ENCODE measurements at regions not wholly inside any gene's neighbourhood (a gene's known extent, or its start where the extent isn't known, plus 50 kb on each side); places are given as distances from the start of the nearest gene placed in this dataset.

DNA sequence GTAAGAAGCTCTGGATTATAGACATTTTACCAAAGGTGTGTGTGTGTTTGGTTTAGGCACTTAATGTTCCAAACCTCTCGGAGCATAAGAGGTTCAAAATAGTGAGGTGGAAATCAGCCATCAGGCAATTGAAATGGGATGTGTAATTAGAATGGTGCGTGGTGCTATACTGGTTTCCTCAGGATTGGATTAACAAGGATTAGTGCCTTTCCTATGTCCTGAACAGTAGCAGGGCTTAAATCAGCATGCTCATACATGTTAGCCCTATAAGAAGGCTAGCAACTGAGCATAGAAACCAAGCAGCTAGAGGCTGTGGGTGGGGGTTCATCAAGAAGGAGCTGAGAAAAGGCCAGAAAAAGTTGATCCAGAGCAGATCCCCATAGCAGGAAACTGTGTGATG lies 256.8 kb upstream of the CXXC4 start:
- ChIA-PET POLR2A (interaction anchor here (0.6 to 1.0 kb wide), 2 partner anchors 64 to 1795 kb away, joined by 3 to 4 read pairs; no protein-coding TSS in a partner anchor), CTCF (ENCODE audit: unreplicated experiment) (no interaction called here)
- Histone ChIP-seq H3K4me2 (ENCODE audit: low read length) (no peak overlapping the region), H3K79me2 (ENCODE audit: insufficient read depth, low read depth, low read length) (no peaks in the 10 kb centered on the region), H3K9me3 (ENCODE audit: low read length) (no peaks in the 10 kb centered on the region), H2AFZ (ENCODE audit: low read length) (no peak overlapping the region), H3K9me2 (ENCODE audit: insufficient read depth, low read length) (no peaks in the 10 kb centered on the region), H3K36me3 (ENCODE audit: insufficient read depth, low read length) (no peaks in the 10 kb centered on the region), H3K4me3 (ENCODE audit: low read depth, low read length, poor library complexity, severe bottlenecking) (no peak overlapping the region), H3K4me1 (ENCODE audit: insufficient read depth, low read length, poor library complexity, severe bottlenecking) (no peaks in the 10 kb centered on the region), H3K27ac (ENCODE audit: low read depth, low read length, poor library complexity, severe bottlenecking) (no peak overlapping the region), H4K20me1 (ENCODE audit: insufficient read depth, low read length) (no peaks in the 10 kb centered on the region)
- no peak for DNase-seq (ENCODE audit: low spot score)
- intact Hi-C loops (cut with micrococcal nuclease; ENCODE audit: unreplicated experiment), result no loop called here
- no peak for TF ChIP-seq EZH2phosphoT487 (IDR thresholded peaks at IDR 0.05; ENCODE audit: borderline replicate concordance, low read depth, low read length)
- TF ChIP-seq, protein P1, sequence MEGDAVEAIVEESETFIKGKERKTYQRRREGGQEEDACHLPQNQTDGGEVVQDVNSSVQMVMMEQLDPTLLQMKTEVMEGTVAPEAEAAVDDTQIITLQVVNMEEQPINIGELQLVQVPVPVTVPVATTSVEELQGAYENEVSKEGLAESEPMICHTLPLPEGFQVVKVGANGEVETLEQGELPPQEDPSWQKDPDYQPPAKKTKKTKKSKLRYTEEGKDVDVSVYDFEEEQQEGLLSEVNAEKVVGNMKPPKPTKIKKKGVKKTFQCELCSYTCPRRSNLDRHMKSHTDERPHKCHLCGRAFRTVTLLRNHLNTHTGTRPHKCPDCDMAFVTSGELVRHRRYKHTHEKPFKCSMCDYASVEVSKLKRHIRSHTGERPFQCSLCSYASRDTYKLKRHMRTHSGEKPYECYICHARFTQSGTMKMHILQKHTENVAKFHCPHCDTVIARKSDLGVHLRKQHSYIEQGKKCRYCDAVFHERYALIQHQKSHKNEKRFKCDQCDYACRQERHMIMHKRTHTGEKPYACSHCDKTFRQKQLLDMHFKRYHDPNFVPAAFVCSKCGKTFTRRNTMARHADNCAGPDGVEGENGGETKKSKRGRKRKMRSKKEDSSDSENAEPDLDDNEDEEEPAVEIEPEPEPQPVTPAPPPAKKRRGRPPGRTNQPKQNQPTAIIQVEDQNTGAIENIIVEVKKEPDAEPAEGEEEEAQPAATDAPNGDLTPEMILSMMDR (conservative IDR thresholded peaks at IDR 0.05; ENCODE audit: low read length), result no peak
- no TSS peak for BruUV-seq (replicated peaks)

DNA sequence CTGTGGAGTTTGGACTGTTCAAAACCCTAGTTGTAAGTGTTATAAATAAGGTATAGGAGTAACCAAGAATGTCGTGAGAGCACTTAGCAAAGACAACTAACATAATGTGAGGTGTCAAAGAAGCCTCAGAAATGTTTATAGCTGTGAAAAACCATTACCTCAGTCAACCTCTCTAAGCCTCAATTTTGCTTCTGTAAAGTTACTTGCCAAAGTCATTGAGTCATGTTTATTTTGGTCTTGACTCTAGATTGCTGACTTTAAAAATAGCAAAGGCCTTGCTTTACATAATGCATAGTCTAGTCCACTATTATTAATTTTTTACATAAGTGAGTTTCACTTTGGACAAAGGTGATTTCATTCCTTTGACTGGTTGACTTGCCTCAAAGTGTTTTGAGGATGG lies 257.6 kb upstream of the CXXC4 start:
- no TSS peak for BruUV-seq (replicated peaks)
- Histone ChIP-seq H3K4me1 (ENCODE audit: insufficient read depth, low read length, poor library complexity, severe bottlenecking) (no peaks in the 10 kb centered on the region), H3K9me3 (ENCODE audit: low read length) (no peaks in the 10 kb centered on the region), H3K4me3 (ENCODE audit: low read depth, low read length, poor library complexity, severe bottlenecking) (no peak overlapping the region), H2AFZ (ENCODE audit: low read length) (no peak overlapping the region), H3K36me3 (ENCODE audit: insufficient read depth, low read length) (no peaks in the 10 kb centered on the region), H3K4me2 (ENCODE audit: low read length) (no peak overlapping the region), H3K79me2 (ENCODE audit: insufficient read depth, low read depth, low read length) (no peaks in the 10 kb centered on the region), H3K27ac (ENCODE audit: low read depth, low read length, poor library complexity, severe bottlenecking) (no peak overlapping the region), H3K9me2 (ENCODE audit: insufficient read depth, low read length) (no peaks in the 10 kb centered on the region), H4K20me1 (ENCODE audit: insufficient read depth, low read length) (no peaks in the 10 kb centered on the region)
- intact Hi-C loops (cut with micrococcal nuclease; ENCODE audit: unreplicated experiment), result no loop called here
- DNase-seq (ENCODE audit: low spot score), result no peak
- CTCF ChIA-PET (ENCODE audit: unreplicated experiment), result no interaction called here
- TF ChIP-seq, protein P1 (conservative IDR thresholded peaks at IDR 0.05; ENCODE audit: low read length), result no peak
- no peak for TF ChIP-seq EZH2phosphoT487 (IDR thresholded peaks at IDR 0.05; ENCODE audit: borderline replicate concordance, low read depth, low read length)
- POLR2A ChIA-PET, result no interaction called here

DNA sequence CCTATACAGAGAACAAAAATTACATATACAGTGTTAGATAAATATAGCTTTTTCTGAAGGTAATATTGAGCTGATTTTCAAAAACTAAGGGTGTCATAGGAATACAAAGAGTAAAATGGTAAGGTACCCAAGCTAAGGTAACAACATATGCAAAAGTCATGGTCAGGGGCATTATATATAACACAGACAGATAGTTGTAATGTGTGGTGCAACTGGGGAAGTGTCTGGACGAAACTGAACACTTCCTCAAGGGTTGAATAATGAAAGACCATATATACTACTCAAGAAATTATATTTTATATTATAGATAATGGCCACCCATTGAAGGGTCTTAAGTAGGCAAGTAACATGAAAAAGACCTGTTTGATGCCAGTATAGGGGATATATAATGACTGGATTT lies 262.1 kb upstream of the CXXC4 start:
- intact Hi-C loops (cut with micrococcal nuclease; ENCODE audit: unreplicated experiment), result no loop called here
- Histone ChIP-seq H3K4me2 (ENCODE audit: low read length) (no peak overlapping the region), H3K36me3 (ENCODE audit: insufficient read depth, low read length) (no peaks in the 10 kb centered on the region), H3K4me1 (ENCODE audit: insufficient read depth, low read length, poor library complexity, severe bottlenecking) (no peaks in the 10 kb centered on the region), H3K9me3 (ENCODE audit: low read length) (no peaks in the 10 kb centered on the region), H3K79me2 (ENCODE audit: insufficient read depth, low read depth, low read length) (no peaks in the 10 kb centered on the region), H2AFZ (ENCODE audit: low read length) (no peak overlapping the region), H3K9me2 (ENCODE audit: insufficient read depth, low read length) (no peaks in the 10 kb centered on the region), H4K20me1 (ENCODE audit: insufficient read depth, low read length) (no peaks in the 10 kb centered on the region), H3K27ac (ENCODE audit: low read depth, low read length, poor library complexity, severe bottlenecking) (no peak overlapping the region), H3K4me3 (ENCODE audit: low read depth, low read length, poor library complexity, severe bottlenecking) (no peak overlapping the region)
- TF ChIP-seq EZH2phosphoT487 (IDR thresholded peaks at IDR 0.05; ENCODE audit: borderline replicate concordance, low read depth, low read length), result no peak
- TF ChIP-seq, protein P1 (conservative IDR thresholded peaks at IDR 0.05; ENCODE audit: low read length), result no peak
- CTCF ChIA-PET (ENCODE audit: unreplicated experiment), result no interaction called here
- no TSS peak for BruUV-seq (replicated peaks)
- POLR2A ChIA-PET, result no interaction called here
- no peak for DNase-seq (ENCODE audit: low spot score)
